ENCODE measurements at regions not wholly inside any gene's neighbourhood (a gene's known extent, or its start where the extent isn't known, plus 50 kb on each side); places are given as distances from the start of the nearest gene placed in this dataset.

DNA sequence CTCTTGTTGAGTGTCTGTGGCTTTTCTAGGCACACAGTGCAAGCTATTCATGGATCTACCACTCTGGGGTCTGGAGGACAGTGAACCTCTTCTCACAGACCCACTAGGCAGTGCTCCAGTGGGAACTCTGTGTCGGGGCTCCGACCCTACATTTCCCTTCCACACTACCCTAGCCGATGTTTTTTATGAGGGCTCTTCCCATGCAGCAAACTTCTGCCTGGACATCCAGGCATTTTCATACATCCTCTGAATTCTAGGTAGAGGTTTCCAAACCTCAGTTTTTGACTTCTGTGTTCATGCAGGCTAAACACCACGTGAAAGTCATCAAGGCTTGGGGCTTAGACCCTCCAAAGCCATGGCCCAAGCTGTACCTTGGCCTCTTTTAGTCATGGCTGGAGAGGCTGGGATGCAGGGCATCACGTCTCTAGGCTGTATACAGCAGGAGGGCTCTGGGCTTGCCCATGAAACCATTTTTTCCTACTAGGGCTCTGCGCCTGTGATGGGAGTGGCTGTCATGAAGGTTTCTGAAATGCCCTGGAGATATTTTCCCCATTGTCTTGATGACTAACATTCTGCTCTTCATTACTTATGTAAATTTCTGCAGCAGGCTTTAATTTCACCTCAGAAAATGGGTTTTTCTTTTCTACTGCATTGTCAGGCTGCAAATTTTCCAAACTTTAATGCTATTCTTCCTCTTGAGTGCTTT lies 249.8 kb upstream of the CPEB2 start:
- no peak overlapping the region for H3K27ac Mint-ChIP-seq
- no CpG with 5 or more reads among the region's 6 CpGs for whole genome bisulfite sequencing (ENCODE audit: extremely low coverage, insufficient read length, low lambda C conversion rate)

More for the DNA sequence above, 249.8 kb upstream of the CPEB2 start:
- TF ChIP-seq, protein P1, sequence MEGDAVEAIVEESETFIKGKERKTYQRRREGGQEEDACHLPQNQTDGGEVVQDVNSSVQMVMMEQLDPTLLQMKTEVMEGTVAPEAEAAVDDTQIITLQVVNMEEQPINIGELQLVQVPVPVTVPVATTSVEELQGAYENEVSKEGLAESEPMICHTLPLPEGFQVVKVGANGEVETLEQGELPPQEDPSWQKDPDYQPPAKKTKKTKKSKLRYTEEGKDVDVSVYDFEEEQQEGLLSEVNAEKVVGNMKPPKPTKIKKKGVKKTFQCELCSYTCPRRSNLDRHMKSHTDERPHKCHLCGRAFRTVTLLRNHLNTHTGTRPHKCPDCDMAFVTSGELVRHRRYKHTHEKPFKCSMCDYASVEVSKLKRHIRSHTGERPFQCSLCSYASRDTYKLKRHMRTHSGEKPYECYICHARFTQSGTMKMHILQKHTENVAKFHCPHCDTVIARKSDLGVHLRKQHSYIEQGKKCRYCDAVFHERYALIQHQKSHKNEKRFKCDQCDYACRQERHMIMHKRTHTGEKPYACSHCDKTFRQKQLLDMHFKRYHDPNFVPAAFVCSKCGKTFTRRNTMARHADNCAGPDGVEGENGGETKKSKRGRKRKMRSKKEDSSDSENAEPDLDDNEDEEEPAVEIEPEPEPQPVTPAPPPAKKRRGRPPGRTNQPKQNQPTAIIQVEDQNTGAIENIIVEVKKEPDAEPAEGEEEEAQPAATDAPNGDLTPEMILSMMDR (conservative IDR thresholded peaks at IDR 0.05), result no peak
- H3K36me3 Mint-ChIP-seq (ENCODE audit: insufficient read depth in 1 of 3, low read depth in 3 of 3), result peaks cover 15 to 43% (median 31%) of the 10 kb centered on the region in 3 experiments
- no peak overlapping the region for H3K4me3 Mint-ChIP-seq
- peaks cover 18% of the 10 kb centered on the region in 2 experiments for H3K4me1 Mint-ChIP-seq
- no peaks in the 10 kb centered on the region for H3K27me3 ChIP-seq (ENCODE audit: insufficient read depth, low read length)
- H3K14ac ChIP-seq (ENCODE audit: insufficient read depth, low read length), result no peak overlapping the region
- no peak overlapping the region for H4K8ac ChIP-seq (replicated peaks; ENCODE audit: insufficient read length, low read depth, low read length)
- no peak overlapping the region for H3K56ac ChIP-seq (ENCODE audit: insufficient read length, low read depth, low read length)
- H2BK5ac ChIP-seq (ENCODE audit: insufficient read length, low read length), result no peak overlapping the region
- no peaks in the 10 kb centered on the region for H3K79me2 ChIP-seq (ENCODE audit: insufficient read depth, low read length)
- peaks cover 9% of the 10 kb centered on the region for H3K27me3 Mint-ChIP-seq (ENCODE audit: low read depth)
- no peak overlapping the region for H3K27ac ChIP-seq (ENCODE audit: insufficient read length, low read depth, low read length)
- H2AFZ ChIP-seq (ENCODE audit: low read length), result no peak overlapping the region
- no peaks in the 10 kb centered on the region for H4K20me1 ChIP-seq (ENCODE audit: control insufficient read depth, insufficient read depth, insufficient read length)
- no peak overlapping the region for H4K91ac ChIP-seq (ENCODE audit: insufficient read length, low read depth, low read length)
- no peak overlapping the region for H3K9ac ChIP-seq (ENCODE audit: extremely low read depth, insufficient read length, low read length)
- no peak overlapping the region for H2BK120ac ChIP-seq (ENCODE audit: low read depth, low read length, poor library complexity, severe bottlenecking)
- H3T11ph ChIP-seq (ENCODE audit: low read length), result no peak overlapping the region
- H3K23ac ChIP-seq (ENCODE audit: insufficient read length, low read depth, low read length), result no peak overlapping the region
- no peak overlapping the region for H3K4ac ChIP-seq (ENCODE audit: low read depth, low read length)
- DNase-seq, result no peak
- H2AK5ac ChIP-seq (ENCODE audit: insufficient read length, low read length), result no peak overlapping the region
- no peaks in the 10 kb centered on the region for H3K79me1 ChIP-seq (ENCODE audit: insufficient read depth, low read depth, low read length, poor library complexity, severe bottlenecking)
- no peak overlapping the region for H2BK12ac ChIP-seq (ENCODE audit: insufficient read length, low read depth, low read length)
- no peak overlapping the region for H2BK20ac ChIP-seq (ENCODE audit: low read depth, low read length, poor library complexity, severe bottlenecking)
- H3K9me3 ChIP-seq (ENCODE audit: control insufficient read depth, low read depth, low read length), result no peaks in the 10 kb centered on the region
- H3K18ac ChIP-seq (ENCODE audit: insufficient read length, low read depth, low read length), result no peak overlapping the region
- no peak overlapping the region for H4K5ac ChIP-seq (ENCODE audit: insufficient read length, low read depth, low read length)
- H2BK15ac ChIP-seq (ENCODE audit: low read depth, low read length), result no peak overlapping the region
- H3K9me3 Mint-ChIP-seq, result peaks cover 30 to 47% of the 10 kb centered on the region in 2 experiments
- H3K23me2 ChIP-seq (ENCODE audit: insufficient read length, low read depth, low read length, poor library complexity, severe bottlenecking), result no peaks in the 10 kb centered on the region
- H3K4me1 ChIP-seq (ENCODE audit: insufficient read depth, low read length), result no peaks in the 10 kb centered on the region; the same call in 1 of the 2 replicates
- no peak overlapping the region for H3K4me2 ChIP-seq (ENCODE audit: insufficient read depth, insufficient read length, low read length)

Data from H9 (cell line).